ENCODE measurements at regions not wholly inside any gene's neighbourhood (a gene's known extent, or its start where the extent isn't known, plus 50 kb on each side); places are given as distances from the start of the nearest gene placed in this dataset.

DNA sequence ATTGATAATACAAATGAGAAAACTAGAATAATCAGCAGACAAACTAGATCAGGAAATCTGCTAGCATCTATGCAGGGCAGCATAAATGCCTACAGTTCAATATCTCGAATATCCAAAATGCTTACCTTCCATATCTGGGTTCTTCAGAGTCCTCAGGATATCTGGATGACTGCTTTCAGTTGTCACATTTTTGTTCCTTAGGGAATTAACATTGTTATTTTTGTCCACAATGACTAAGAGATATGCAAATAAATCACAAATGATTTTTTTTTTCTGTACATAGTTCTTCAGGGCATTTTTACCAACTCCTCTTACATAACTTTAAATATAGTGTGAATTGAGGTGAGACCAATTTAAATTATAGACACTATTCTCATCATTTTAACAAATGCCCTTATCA is 80.9 kb downstream of the AQP4 start:
- TF ChIP-seq POLR2A (IDR thresholded peaks at IDR 0.05) (no peak), POLR2AphosphoS5 (IDR thresholded peaks at IDR 0.05) (no peak)
- TF ChIP-seq, protein P1, sequence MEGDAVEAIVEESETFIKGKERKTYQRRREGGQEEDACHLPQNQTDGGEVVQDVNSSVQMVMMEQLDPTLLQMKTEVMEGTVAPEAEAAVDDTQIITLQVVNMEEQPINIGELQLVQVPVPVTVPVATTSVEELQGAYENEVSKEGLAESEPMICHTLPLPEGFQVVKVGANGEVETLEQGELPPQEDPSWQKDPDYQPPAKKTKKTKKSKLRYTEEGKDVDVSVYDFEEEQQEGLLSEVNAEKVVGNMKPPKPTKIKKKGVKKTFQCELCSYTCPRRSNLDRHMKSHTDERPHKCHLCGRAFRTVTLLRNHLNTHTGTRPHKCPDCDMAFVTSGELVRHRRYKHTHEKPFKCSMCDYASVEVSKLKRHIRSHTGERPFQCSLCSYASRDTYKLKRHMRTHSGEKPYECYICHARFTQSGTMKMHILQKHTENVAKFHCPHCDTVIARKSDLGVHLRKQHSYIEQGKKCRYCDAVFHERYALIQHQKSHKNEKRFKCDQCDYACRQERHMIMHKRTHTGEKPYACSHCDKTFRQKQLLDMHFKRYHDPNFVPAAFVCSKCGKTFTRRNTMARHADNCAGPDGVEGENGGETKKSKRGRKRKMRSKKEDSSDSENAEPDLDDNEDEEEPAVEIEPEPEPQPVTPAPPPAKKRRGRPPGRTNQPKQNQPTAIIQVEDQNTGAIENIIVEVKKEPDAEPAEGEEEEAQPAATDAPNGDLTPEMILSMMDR (IDR thresholded peaks at IDR 0.05) = no peak

Data from prostate gland (tissue), 2 donors.